Stimulated activated CD4-positive, alpha-beta T cell treated with anti-CD3 and anti-CD28 coated beads, Interleukin-12 subunit alpha, Interleukin-12 subunit beta, amount 100 ng/mL, for 24 hours (primary cell): ENCODE measurements at regions not wholly inside any gene's neighbourhood (a gene's known extent, or its start where the extent isn't known, plus 50 kb on each side); places are given as distances from the start of the nearest gene placed in this dataset.

ENCODE experiments used
- DNase-seq, 2 experiments: peaks; one replicate each; pipeline ENCODE4 v3.0.0-alpha.2; 2020; ENCODE audit warnings: low read depth in 2 of 2

DNA sequence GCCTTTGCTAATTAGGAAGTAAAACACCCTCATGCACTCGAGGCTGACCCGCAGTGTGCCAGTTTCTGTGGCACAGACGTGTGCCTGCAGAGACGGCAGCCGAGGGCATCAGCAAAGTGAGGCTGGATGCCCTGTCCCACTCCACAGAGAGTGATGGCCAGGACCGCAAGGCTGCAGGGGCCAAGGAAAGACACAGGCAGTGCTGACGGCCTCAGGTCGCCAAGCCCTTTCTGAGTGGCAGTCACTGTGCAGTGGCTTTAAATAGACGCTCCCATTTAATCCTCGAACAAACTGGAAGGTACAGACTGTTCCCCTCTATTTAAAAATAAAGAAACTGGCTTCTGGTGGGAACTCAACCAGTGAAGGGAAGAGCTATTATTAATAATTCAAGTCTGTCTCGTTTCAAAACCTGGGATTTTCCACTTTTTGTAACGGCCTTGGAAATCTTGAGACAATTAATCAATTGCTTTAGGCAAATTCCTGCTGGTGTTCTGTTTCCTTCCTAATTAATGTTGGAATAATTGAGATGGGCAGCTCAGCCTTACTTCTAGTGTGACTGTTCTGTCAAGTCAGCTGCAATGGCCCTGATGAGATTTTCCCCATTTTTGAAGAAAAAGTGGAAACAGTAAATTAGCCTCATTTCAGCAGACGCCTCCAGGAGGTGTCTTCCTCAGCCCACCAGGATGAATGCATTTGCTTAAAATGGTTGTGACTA, 644.6 kb upstream of the RAB6C start:
- DNase-seq: no peak

DNA sequence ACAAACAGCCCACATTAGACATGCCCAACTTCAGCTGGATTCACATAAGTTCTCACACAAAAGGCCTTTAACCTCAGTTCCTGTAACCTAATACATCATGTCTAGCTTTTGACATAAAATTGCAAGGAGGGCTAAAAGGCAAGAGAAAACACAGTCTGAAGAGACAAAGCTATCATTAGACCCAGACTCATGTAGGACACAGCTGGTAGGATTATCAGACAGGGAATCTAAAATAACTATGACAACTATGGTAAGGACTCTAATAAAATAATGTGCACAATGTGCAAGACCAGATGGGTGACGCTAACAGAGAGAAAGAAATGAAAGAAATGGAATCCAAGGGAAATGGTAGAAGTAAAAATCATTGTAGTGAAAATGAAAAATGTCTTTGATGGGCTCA, 643.2 kb upstream of the RAB6C start:
- no peak for DNase-seq

DNA sequence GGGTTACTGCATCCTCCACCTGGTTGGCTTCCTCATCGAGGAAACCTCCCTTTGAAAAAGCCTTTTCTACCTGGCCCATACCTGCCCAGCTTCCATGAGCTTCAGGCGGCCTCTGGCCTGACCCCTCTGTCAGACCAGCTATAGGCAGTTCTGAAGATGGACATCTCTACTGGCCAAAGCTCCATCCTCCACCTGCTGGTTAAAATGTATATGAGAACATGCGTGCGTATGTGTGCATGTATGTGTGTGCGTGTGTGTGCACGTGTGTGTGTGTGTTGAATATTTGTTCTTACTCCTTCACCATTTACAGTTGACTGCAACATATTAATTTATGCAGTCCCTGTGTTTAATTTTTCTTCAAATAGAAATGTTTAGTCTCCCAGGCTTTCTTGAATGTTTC, 642.4 kb upstream of the RAB6C start:
- no peak for DNase-seq

DNA sequence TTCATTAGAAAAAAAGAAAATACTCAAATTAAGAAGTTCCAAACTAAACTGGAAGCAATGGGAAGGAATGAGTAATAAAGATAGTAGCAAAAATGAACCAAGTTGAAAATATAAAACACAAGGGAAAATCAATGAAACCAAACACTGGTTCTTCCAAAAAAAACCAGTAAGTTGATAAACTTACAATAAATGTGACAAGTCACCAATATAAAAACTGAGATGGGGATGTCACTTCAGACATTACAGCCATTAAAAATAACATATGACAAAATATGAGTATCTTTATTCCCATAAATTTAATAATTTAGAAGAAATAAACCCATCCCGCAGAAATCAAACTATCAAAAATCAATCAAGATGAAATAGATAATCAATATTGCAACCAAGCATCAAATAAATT, 633.9 kb upstream of the RAB6C start:
- DNase-seq: no peak

DNA sequence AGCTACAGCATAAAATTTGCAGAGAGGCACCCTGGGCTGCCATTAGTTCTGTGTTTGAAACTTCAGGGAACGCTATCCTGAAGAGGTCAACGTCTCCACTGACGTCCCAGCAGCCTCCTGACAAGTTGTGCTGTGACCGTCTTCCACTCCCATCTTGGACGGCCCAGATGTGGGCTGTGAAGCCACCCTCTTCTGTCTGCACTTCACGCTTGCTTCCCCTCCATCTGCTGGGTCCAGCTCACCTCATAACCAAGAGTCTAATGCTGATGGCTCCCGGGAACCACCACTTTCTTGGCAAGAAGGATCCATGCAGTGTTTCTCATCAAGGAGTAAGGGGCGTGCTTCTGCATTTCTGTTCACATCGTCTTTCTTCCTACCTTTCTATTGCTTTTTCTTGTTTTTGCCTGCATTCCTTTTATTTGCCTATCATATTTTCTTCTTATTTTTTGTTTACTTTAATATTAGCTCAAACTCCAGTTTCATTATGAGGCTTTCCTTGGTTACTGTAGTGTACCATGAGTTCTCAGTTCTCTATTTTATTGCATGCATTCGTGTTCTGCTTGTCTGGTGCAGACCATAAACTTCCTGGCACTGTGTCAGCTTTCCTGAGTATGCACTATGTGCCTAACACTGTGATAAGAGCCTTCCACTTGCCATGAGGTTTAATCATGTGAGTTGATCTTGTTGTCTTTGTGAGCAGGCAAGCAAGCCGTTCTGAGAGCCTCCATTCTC, 631.8 kb upstream of the RAB6C start:
- no peak for DNase-seq

DNA sequence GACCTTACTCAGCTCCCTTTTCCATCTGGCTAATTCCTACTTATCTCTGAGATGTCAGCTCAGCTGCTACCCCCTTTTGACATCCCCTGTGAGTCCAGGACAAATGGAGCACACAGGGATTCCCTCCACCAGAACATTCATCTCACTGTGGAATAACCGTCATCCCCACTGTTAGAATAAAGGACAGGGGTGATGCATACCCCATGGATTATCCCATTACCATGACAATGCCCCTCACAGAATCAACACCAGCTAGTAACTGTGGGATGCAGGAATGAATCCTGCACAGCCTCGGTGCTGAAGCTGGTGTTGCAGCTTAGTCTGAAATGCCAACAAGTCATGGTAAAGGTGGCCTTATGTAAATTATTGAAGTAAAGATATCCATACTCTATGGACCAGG, 624.8 kb upstream of the RAB6C start:
- no peak for DNase-seq

DNA sequence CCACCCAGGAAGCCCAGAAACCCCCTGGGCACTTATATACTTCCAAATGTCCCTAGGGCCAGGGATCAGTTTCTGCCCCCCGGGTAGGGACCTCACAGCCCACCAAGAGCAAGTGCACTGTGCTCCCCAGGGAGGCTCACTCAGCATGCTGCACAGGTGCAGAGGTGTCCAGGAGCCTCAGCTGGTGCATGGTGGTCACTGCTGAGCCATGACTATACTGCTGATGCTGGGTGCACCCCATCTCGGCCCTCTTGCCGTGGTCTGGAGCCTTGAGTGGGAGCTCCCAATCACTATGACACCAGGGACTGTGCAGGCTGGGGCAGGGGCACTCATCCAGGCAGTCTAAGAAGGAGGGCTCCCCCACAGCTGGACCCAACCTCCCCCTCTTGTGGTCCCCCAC, 617.8 kb upstream of the RAB6C start:
- DNase-seq: no peak

DNA sequence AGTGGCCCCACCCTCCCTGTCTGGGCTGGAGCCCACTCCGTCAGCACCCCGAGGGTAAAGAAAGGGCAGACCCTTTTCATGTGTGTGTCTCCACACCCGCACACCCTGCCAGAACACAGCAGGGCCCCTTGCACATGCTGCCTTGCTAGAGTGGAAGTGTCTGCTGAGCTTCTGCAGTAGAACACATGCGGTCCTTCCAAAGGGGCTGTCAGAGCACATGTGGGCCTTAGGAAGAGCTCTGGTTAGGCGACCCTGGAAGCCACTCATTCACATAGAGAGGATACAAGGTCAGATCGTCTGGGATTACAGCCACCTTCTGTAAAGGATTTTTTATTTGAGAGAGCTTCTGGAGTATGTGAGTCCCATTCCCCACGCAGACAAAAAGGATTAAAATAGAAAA, 613.2 kb upstream of the RAB6C start:
- DNase-seq: no peak

DNA sequence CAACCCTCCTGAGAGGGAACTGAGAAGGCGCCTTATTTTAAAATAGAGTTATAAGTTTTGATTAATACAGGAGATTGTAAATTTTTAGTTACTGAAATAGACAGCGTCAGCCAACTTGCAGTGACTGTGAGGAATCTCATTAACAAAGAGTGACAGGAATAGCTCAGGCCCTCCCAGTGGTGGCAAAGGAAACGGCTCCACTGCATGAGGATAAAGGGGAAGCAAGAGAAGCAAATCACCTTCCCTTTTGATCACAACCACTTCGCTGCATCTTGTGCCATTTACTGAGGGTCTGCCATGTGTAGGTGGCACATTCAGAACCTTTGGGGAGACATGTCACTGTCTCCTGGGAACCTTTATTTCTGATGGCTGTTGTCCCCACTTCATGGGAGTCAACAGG, 612.4 kb upstream of the RAB6C start:
- DNase-seq: no peak

DNA sequence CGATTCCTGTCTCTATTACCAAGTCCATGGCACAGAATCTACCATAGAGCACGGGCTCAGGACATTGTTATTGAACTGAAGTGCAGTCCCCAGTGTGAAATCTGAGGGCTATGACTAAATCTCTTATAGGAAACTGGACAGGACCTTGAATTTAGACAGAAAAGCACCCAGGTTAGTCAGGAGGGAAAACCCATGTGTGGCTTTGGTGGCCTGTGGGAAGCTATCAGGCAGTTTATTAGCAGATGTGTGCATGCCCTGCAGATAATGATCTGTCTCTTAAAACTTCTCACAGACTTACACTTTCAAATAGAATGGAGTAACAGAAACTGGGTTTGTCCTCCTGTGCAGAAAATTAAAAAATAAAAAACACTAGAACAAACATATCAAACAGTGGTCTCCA, 610.0 kb upstream of the RAB6C start:
- no peak for DNase-seq

DNA sequence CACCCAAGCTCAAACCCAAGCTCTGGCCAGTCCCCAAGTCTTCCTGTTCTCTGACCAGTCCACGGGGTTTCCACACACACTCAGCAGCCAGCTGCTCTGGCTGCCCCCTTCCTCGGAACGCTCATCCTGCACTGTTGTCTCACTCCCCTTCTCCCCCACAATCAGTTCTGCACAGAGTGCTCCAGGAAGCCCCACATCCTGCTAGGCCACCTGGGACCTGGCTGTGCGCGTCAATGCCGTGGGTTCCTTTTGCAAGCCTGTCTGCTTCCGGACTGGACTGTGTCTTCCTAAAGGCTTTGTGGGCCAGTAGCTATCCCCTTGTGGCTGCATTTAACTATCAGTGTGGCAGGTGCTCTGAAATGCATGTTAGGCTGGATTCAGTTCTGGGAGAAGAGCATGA, 605.0 kb upstream of the RAB6C start:
- no peak for DNase-seq

DNA sequence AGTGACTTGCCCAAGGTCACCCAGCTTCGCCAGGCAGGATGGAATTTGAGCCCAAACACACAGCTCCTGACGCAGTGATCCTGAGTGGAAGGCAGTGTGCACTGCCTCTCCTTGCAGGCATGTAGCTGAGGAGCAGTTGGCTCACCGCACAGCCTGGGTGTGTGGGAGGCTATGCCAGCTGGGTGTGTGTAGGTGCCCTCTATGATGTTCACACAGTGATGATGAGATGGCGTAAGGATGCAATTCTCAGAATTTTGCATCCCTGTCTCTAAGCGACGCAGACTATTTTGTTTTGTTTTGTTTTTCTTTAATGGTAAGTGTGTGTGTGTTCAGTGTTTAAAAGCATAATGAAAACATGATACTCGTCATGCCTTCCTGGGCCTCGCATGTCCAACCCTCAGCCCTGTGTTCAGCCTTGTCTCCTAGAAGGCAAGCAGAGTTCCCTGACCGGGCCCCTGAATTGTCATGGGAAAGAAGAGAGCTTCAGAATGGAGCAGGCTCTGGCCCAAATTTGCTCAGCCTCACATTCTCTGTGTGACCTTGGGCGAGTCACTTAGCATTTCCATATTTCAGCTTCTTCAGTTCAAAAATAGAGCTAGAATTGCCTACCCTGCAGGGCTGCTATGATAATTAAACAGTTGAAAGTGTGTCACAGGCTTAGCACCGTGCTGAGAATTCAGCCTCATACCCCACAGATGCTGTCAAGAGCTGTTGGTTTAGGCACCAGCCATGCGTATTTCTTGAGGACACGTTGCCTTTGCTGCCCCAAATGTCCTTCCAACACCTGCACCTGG, 603.6 kb upstream of the RAB6C start:
- no peak for DNase-seq

DNA sequence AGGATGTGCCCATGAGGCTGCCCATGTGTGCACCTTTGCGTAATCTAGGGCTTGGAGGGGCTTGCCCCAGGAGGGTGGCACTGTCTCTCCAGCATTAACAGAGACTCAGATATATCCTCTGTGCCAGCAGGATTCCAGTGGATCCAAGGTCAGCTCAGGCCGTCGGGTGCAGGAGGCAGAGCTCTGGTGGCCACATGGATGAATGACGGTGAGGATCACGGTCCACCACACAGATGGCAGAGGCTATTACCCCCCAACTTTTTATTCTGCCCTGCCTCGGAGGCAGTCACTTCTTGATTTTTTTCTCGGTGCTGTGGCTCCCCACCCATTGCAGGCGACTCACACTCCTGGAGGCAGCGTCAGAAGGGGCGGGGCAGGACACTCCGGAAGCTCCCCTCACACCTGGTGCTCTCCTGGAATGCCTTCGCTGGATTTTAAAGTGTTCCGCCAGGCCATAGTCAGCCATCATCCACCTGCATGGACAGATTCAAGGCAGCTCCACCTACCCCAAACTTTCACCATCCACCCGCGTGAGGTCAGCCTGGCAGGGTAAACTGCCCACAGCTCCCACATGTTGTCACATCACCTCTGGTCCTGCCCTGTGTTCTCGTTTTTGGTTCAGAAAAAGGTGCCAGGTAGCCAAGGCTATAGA, 602.9 kb upstream of the RAB6C start:
- DNase-seq: no peak

DNA sequence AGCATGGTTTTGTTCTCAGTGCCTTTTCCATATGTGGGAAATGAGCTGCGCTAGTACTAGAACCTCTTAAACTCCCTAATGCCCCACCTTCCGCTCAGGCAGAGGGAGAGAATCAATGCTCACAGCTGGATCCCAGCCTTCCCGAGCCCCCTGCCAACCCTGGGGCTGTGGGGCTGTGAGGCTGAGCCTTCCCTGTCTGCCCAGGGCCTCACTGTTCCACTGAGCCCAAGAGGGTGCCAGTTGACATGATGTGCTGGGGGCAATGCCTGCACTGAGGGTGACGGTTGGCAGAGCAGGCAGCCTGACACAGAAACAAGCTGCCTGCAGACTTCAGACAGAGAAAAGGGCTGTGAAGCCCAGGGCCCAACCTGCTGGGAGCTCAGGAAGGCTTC, 602.4 kb upstream of the RAB6C start:
- DNase-seq: no peak

DNA sequence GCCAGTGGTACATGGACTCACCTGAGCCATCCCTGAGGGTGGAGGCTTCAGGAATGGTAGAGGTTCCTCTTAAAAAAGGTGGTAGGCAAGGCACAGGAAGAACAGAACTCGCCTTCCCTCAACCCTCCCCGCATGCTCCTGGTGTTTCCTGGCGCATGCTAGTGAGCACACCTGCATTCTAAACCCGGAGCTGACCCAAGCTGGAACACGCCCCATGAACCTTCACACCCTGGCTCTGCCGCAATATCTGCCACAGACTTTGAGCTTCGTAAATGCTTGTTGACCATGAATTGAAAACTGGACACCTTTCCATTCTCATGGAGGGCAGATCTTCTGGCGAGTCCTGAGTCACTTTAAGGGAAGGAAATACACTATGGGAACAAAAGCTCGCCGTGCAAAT, 601.3 kb upstream of the RAB6C start:
- DNase-seq: no peak

DNA sequence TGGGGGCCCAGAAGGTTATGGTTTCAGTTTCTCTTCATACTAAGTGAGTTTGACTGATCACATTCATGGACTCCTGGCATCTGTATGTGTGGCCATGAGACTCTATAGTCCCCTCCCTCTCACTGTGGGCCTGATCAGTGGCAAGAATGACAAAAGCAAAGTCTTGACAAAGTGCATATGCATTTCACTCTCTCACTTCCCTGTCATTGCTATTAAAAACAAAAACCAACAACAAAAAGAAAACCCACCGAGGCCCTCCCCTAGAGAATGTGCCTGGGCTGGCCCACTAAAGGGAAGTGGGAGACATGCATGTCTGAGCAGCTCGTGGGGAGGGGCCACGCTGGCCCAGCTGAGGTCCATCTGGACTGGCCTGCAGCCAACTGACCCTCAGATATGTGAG, 600.1 kb upstream of the RAB6C start:
- no peak for DNase-seq

DNA sequence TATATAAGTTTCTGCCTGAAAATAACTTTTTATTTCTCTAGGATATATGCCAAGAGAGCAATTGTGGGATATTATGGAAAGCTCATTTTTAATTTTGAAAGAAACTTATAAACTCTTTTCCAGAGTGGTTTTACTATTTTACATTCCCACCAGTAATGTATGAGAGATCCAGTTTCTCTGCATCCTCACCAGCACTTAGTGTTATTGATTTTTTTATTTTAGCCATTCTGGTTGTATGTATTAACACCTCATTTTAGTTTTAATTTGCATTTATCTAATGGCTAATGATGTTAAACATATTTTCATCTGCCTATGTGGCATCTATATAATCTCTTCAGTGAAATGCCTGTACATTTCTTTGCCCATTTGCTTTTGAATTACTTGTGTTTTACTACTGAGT, 597.7 kb upstream of the RAB6C start:
- no peak for DNase-seq

DNA sequence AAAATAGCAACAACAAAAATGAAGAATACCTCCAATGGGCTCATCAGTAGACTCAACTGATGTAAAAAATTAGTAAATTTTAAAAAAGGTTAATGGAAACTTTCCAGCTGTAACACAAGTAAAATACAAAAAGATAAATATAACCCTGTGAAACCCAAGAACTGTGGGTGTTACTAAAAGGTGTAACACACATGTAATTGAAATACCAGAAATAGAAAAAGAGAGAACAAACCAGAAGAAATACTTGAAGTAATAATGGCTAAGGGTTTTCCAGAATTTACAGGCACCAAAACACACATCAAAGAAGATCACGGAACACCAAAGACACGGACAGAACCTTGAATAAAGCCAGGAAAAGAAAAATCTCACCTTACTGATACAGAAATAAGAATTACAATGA, 590.6 kb upstream of the RAB6C start:
- no peak for DNase-seq

DNA sequence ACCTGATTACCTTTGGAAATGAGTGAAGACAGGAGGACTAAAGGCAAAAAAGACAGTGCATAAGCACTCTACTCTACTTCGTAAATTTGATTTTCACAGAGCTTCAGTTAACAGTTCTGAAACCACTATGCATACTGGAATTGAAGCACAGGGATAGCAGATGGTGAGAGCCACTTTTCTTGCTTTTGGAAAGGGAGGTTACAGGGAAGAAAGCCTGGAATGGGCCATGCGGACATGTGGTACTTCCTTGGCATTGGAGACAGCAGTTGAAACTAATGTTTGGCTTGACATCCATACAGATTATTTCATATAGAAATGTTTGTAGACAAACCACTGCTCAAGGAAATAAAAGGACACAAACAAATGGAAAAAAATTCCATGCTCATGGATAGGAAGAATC, 585.6 kb upstream of the RAB6C start:
- no peak for DNase-seq

DNA sequence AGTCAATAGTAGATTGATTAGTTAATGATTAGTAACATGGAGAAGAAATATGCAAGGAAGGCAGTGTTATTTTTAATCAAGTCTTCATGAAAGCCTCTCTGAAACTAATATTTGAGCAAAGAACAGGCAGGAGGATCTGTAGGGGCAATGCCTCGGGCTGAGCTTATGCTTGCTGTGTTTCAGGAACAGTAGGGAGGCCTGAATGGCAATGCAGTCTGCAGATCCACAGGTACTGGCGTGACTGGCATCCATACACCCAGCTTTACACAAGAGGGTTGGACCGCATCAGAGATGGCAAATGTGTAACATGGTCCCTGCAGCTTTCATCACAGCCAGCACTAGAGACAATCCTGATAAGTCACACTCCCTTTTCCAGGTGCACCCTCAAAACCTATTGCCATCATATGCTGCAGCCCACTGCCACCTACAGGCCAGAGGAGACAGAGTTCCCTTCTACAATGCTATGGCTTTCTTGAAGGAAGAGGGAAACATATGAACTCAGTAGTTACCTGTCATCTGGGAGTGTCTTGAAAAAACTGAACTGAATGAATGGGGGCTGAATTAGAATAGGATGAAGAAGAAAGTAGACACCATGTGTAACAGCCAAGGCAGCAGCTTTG, 582.4 kb upstream of the RAB6C start:
- no peak for DNase-seq

DNA sequence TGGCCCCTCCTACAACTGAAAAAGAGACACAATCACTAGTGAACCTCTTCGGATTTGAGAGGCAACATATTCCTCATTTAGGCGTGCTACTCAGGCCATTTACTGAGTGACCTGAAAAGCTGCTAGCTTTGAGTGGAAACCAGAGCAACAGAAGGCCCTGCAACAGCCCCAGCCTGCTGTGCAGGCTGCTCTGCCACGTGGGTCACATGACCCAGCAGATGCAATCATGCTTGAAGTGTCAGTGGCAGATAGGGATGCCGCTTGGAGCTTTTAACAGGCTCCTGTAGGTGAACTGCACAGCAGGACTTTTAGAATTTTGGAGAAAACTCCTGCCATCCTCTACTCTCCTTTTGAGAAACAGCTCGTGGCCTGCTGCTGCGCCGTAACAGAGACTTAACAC, 578.6 kb upstream of the RAB6C start:
- DNase-seq: no peak

DNA sequence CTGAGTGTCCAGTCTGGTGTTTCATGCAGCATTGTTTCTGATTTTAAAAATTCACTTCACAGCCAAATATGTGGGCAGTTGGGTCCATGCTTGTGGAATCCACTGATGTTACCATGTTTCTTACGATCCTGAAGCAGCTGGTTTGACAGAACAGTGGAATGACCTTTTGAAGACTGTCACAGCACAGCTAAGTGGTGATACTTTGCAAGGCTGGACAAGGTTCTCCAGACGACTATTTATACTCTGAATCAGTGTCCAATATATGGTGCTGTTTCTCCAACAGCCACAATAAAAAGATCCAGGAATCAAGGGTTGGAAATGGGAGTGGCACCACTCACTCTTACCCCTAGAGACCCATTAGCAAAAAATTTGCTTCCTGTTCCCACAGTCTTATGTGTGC, 577.4 kb upstream of the RAB6C start:
- DNase-seq: no peak
